HG03558 (cell line): ENCODE measurements at regions not wholly inside any gene's neighbourhood (a gene's known extent, or its start where the extent isn't known, plus 50 kb on each side); places are given as distances from the start of the nearest gene placed in this dataset.
"Not testable (repeated sequence)": the region's sequence is repeated elsewhere in the genome, so short reads cannot be mapped to it uniquely, and the experiment has no call there.

Experiments used
- ATAC-seq: cut with Tn5 transposase; IDR thresholded peaks from one replicate; pipeline ENCODE4 v1.9.1; 2021; ENCODE audit warnings: moderate number of reproducible peaks; ENCODE audit not compliant: unreplicated experiment; ENCODE audit errors: extremely low read depth

GRCh38 chr7:124261710-124262109, 228.8 kb upstream of the TMEM229A start:
- ATAC-seq, result no peak

- no peak for ATAC-seq
Measured at GRCh38 chr7:124257638-124258308, 224.9 kb upstream of the TMEM229A start.

- ATAC-seq, result no peak
Measured at GRCh38 chr7:124255041-124255655, 222.3 kb upstream of the TMEM229A start.

- ATAC-seq, result no peak
Measured at GRCh38 chr7:124254396-124254795, 221.5 kb upstream of the TMEM229A start.

GRCh38 chr7:124251636-124252035, 218.8 kb upstream of the TMEM229A start:
- ATAC-seq, result no peak

GRCh38 chr7:124250297-124251034, 217.6 kb upstream of the TMEM229A start:
- ATAC-seq, result no peak

GRCh38 chr7:124247691-124248090, 214.8 kb upstream of the TMEM229A start:
- ATAC-seq, result no peak

GRCh38 chr7:124246262-124246863, 213.5 kb upstream of the TMEM229A start:
- no peak for ATAC-seq

- ATAC-seq, result not testable (repeated sequence)
Measured at GRCh38 chr7:124244469-124244868, 211.6 kb upstream of the TMEM229A start.

- ATAC-seq, result no peak
Measured at GRCh38 chr7:124219681-124220080, 186.8 kb upstream of the TMEM229A start.

- no peak for ATAC-seq
Measured at GRCh38 chr7:124208642-124209041, 175.8 kb upstream of the TMEM229A start.

GRCh38 chr7:124208173-124208572, 175.3 kb upstream of the TMEM229A start:
- no peak for ATAC-seq

- ATAC-seq, result no peak
Measured at GRCh38 chr7:124205526-124205925, 172.7 kb upstream of the TMEM229A start.

- no peak for ATAC-seq
Measured at GRCh38 chr7:124202546-124202945, 169.7 kb upstream of the TMEM229A start.

GRCh38 chr7:124201768-124202349, 169.0 kb upstream of the TMEM229A start:
- ATAC-seq, result no peak

- ATAC-seq, result no peak
Measured at GRCh38 chr7:124196519-124196918, 163.7 kb upstream of the TMEM229A start.

- no peak for ATAC-seq
Measured at GRCh38 chr7:124192885-124193284, 160.0 kb upstream of the TMEM229A start.

- no peak for ATAC-seq
Measured at GRCh38 chr7:124191713-124192112, 158.8 kb upstream of the TMEM229A start.

- no peak for ATAC-seq
Measured at GRCh38 chr7:124191030-124191429, 158.2 kb upstream of the TMEM229A start.

- no peak for ATAC-seq
Measured at GRCh38 chr7:124188576-124188975, 155.7 kb upstream of the TMEM229A start.

GRCh38 chr7:124187962-124188361, 155.1 kb upstream of the TMEM229A start:
- ATAC-seq, result no peak
